ENCODE measurements at regions not wholly inside any gene's neighbourhood (a gene's known extent, or its start where the extent isn't known, plus 50 kb on each side); places are given as distances from the start of the nearest gene placed in this dataset.

DNA sequence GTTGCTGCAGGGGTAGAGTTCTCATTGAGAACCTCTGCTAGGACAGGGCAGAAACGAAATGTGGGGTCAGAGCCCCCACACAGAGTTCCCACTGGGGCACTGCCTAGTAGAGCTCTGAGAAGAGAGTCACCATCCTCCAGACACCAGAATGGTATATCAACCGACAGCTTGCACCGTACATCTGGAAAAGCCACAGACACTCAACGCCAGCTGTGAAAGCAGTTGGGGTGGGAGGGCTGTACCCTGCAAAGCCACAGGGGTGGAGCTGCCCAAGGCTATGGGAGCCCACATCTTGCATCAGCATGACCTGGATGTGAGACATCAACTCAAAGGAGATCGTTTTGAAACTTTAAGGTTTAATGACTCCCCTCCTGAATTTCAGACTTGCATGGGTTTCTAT lies 284.0 kb upstream of the DEPDC1 start:
- TF ChIP-seq CTCF (IDR thresholded peaks at IDR 0.05) (no peak), EP300 (IDR thresholded peaks at IDR 0.05) (no peak), POLR2A (IDR thresholded peaks at IDR 0.05) (no peak)
